Frontal cortex (tissue), 3 donors: ENCODE measurements at regions not wholly inside any gene's neighbourhood (a gene's known extent, or its start where the extent isn't known, plus 50 kb on each side); places are given as distances from the start of the nearest gene placed in this dataset.

Experiments
- DNase-seq, 2 donors: peaks; one replicate each; pipeline ENCODE4 v3.0.0; 2012; ENCODE audit warnings: low spot score in 2 of 2
- FAIRE-seq: peaks from 2 replicates; lab custom pipeline; 2012; peaks lifted over from hg19 to GRCh38; lab: Jason Lieb, UNC
- donor health status: control.
- donor health status: control.
- donor health status: control.

- FAIRE-seq (no peak), DNase-seq (no peak)
Measured at GRCh38 chr6:155738602-155739105, 283.0 kb upstream of the NOX3 start.

- DNase-seq (no peak), FAIRE-seq (no peak)
Measured at GRCh38 chr6:155717374-155717773, 261.7 kb upstream of the NOX3 start.

DNA sequence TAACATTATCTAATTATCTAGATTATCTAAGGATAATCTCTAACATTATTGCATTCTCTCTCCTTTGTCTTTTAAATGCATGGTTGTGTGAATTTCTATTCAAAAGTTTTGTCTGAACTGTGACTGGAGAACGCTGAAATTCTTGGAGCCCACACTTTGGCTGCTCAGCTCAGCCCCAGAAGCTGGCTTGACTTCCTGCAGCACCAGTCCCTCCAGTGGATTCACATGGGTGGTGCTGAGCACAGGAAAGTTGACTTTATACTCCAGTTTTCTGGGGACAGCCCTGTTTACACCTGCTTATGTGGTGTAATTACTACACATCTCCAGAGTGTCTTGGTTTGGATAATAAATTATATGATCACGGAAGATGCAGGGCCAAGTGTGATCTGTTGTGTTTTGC, 255.1 kb upstream of the NOX3 start:
- FAIRE-seq, result no peak

DNA sequence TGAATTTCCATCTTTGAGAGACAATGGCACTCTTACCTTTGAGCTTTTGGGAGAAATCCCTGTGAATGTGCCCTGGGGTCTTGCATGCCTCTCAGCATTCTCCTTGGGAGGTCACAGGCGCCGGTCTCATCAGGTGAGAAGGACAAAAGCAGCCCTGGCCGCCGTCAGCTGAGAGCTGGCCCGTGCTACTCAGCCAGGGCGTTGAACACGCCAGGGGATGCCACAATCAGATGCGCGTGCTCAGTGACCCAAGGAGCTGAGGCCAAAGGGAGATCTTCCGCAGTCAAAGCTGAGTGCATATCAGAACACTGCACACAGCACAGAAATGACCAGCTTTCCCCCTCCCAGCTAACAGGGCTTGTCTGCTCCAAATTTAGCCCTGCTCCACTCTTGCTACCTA, 253.6 kb upstream of the NOX3 start:
- no peak for FAIRE-seq
- no peak for DNase-seq

More for the DNA sequence above, 255.1 kb upstream of the NOX3 start:
- DNase-seq, result no peak

DNA sequence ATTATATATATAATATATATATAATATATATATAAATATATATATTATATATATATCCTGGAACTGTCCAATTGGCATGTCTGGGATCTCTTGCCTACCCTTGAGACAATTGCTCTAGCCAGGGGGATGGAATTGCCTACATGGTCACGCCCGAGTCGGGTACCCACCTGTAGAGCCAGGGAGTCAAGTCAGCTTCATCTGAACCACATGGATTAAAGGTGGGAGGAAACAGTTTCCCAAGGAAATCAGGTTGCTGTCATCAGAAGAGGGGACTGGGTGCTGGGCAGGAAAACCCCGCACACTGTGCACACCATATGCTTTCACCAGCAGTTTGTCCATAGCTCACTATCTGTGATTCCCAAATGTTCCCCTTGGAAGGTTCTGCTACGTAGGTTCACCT, 252.5 kb upstream of the NOX3 start:
- DNase-seq (no peak), FAIRE-seq (no peak)

GRCh38 chr6:155706806-155707205, 251.2 kb upstream of the NOX3 start:
- FAIRE-seq, result no peak
- no peak for DNase-seq

DNA sequence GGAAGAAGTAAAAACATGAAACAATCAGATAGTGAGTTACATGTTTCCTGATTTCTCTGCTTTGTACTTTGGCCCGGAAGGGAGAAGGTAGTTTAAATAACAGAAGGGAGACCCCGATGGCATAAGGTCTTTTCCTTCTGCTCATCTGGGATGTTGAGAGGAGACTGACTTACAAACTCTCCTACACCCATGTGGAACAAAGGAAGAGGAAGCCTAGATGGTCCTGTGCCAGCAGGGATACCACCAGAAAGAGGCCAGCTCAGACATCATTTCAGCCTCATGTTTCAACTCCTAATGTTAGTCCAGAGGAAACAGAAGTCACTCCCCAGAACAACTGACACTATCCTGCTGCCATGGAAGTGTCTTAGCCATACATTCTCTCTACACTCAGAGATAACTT, 250.7 kb upstream of the NOX3 start:
- DNase-seq, result no peak
- no peak for FAIRE-seq

- FAIRE-seq (no peak), DNase-seq (no peak)
Measured at GRCh38 chr6:155701342-155701741, 245.7 kb upstream of the NOX3 start.

DNA sequence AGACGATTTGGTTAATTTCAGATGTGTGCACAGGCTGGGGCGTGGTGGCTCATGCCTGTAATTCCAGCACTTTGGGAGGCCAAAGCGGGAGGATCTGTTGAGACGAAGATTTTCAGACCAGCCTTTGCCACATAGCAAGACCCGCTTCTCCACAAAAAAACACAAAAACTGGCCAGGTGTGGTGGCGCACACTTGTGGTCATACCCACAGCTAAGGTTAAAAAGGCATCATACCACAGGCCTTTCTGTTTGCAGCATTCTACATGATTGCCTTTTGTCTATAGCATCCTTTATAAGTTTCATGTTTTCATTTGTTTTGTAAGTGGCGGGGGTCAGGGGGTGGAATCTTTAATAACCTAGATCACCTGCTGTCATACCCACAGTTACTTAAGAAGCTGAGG, 239.9 kb upstream of the NOX3 start:
- no peak for FAIRE-seq

GRCh38 chr6:155694419-155694790, 238.8 kb upstream of the NOX3 start:
- DNase-seq, result no peak
- FAIRE-seq, result no peak

More for the DNA sequence above, 239.9 kb upstream of the NOX3 start:
- DNase-seq, result no peak

DNA sequence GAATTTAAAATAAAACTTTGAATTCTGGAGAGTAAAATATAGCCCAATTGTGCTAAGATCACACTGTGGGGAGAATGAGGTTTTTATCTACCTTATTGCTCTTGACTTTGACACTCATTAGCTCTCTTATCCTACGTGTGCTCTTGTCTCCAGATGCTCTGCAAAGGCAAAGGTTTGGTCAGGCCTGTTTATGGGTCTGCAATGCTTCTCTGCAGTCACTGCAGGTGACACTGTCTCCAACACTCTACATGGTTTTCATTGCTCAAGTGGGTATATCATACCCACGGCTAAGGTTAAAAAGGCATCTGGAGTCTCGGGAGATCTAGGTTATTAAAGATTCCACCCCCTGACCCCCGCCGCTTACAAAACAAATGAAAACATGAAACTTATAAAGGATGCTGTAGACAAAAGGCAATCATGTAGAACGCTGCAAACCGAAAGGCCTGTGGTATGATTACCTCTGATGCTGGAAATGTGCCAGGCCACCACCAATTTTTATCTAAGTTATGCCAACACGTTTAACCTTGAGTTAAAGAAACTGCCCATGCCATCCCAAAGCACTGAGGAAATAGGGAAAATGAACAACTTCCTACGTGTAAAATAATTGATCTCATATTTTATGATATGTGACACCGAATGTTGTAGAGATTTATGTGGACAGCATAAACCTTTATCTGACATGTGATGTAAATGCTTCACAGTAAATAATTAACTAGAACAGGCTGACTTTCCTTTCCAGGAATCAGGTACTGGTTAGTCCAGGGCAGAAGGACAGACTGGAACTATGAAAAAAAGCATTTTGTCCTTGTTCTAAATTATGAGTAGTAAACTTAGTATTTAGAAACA, 238.2 kb upstream of the NOX3 start:
- no peak for FAIRE-seq
- no peak for DNase-seq

GRCh38 chr6:155690820-155691219, 235.2 kb upstream of the NOX3 start:
- no peak for FAIRE-seq

GRCh38 chr6:155687645-155688044, 232.0 kb upstream of the NOX3 start:
- DNase-seq (no peak), FAIRE-seq (no peak)

More at GRCh38 chr6:155690820-155691219, 235.2 kb upstream of the NOX3 start:
- DNase-seq, result no peak

GRCh38 chr6:155684416-155685196, 229.0 kb upstream of the NOX3 start:
- DNase-seq (no peak), FAIRE-seq (no peak)

GRCh38 chr6:155678361-155678760, 222.7 kb upstream of the NOX3 start:
- FAIRE-seq, result no peak
- DNase-seq, result no peak

DNA sequence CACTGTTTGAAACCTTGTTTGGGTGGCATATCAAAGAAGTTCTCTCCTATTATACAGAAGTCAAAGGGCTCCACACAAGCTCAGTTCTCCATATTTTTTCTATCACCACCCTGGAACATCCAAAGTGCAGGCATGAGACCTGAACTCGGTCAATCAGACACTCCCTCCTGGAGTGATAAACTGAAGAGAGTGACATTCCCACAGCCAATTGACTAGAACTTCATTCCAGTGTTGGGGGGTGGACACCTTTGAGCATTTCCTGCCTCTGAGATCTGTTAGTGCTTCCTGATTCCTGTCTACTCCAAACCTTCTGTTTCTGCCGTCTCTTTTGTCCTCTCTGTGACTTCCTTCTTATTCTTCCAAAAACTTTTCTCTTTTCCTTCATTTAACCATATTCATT, 220.7 kb upstream of the NOX3 start:
- FAIRE-seq, result no peak
- DNase-seq, result no peak

DNA sequence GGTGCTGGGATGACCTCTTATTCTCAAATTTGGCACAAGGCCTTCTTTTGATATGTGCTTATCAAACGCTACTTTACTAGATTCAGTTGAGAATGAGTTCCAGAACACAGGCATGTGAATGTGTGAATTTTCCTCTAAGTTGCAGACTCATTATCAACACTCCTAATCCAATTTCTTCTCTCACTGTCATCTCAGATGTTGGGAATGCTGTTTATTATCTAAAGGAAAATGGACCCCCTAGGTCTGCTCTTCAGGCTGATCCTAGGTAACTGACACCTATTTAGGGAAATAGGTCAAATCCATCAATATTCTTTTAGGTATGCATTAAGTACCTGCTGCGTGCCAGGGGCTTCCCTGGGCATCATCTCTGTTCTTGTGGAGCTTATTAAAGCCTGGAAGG, 215.0 kb upstream of the NOX3 start:
- FAIRE-seq (no peak), DNase-seq (no peak)

GRCh38 chr6:155660251-155660977, 204.8 kb upstream of the NOX3 start:
- DNase-seq, result no peak
- no peak for FAIRE-seq

DNA sequence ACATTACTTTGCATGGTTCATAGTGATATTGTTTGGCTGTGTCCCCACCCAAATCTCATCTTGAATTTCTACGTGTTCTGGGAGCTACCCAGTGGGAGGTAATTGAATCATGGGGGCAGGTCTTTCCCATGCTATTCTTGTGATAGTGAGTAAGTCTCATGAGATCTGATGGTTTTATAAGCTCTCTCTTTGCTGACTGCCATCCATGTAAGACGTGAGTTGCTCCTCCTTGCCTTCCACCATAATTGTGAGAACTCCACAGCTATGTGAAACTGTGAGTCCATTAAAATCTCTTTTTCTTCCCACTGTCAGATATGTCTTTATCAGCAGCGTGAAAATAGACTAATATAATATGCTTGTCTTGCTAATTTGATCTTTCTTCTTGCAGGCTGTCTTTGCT, 200.4 kb upstream of the NOX3 start:
- DNase-seq, result no peak
- FAIRE-seq, result no peak

- DNase-seq, result no peak
- FAIRE-seq, result peak; percentile 75
Measured at GRCh38 chr6:155654474-155654873, 198.8 kb upstream of the NOX3 start.
